ENCODE measurements at regions not wholly inside any gene's neighbourhood (a gene's known extent, or its start where the extent isn't known, plus 50 kb on each side); places are given as distances from the start of the nearest gene placed in this dataset.

DNA sequence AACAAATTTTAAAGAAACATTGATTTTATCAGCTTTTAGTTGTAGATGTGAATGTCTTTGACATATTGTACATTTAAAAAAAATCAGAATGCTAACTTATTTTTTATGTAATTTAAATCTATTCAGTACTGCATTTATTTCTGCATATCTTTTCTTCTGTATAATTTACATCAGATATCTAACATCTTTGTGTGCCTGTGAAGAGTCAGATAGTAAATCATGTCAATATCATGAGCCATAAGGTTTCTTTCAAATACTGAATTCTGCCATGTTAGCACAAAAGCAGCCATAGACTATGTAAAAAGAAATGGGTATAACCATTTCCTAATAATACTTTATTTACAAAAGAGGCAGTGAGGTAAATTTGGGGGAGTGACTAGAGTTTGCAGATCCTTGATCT is 1829.2 kb downstream of the NCAM2 start:
- Histone ChIP-seq H3K9me3 (peaks cover 0 to 3% (median 0%) of the 10 kb centered on the region in 4 donors), H3K27ac (no peak overlapping the region), H3K27me3 (no peaks in the 10 kb centered on the region), H3K36me3 (no peaks in the 10 kb centered on the region), H3K4me1 (no peaks in the 10 kb centered on the region), H3K4me3 (no peak overlapping the region)
- no peak for ATAC-seq
- intact Hi-C loops (cut with DNase I): no loop called here
- DNase-seq: no peak
- TF ChIP-seq, protein P1, sequence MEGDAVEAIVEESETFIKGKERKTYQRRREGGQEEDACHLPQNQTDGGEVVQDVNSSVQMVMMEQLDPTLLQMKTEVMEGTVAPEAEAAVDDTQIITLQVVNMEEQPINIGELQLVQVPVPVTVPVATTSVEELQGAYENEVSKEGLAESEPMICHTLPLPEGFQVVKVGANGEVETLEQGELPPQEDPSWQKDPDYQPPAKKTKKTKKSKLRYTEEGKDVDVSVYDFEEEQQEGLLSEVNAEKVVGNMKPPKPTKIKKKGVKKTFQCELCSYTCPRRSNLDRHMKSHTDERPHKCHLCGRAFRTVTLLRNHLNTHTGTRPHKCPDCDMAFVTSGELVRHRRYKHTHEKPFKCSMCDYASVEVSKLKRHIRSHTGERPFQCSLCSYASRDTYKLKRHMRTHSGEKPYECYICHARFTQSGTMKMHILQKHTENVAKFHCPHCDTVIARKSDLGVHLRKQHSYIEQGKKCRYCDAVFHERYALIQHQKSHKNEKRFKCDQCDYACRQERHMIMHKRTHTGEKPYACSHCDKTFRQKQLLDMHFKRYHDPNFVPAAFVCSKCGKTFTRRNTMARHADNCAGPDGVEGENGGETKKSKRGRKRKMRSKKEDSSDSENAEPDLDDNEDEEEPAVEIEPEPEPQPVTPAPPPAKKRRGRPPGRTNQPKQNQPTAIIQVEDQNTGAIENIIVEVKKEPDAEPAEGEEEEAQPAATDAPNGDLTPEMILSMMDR (IDR thresholded peaks at IDR 0.05): no peak
- TF ChIP-seq POLR2A (IDR thresholded peaks at IDR 0.05): no peak

DNA sequence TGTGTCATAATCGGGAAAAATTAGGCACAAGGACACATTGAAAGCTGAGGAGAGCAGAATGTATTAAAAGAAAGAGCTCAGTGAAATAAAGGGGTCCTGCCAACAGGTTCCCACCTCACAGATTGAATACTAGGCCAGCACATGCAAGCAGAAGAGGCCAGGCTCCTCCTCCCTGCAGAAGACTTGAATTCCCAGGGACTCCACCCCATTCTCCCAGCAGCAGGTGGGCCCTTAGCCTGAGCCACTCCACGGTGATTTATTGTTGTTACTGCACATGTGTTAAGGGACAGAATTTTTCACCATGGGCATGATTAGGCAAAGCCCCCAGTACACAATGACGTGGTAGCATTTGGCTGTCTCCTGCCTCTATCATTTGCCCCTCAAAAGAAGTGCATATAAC is 1844.7 kb downstream of the NCAM2 start:
- Histone ChIP-seq H3K36me3 (no peaks in the 10 kb centered on the region), H3K27me3 (no peaks in the 10 kb centered on the region), H3K9me3 (no peaks in the 10 kb centered on the region), H3K27ac (no peak overlapping the region), H3K4me3 (no peak overlapping the region), H3K4me1 (no peaks in the 10 kb centered on the region)
- TF ChIP-seq, protein P1 (IDR thresholded peaks at IDR 0.05): no peak
- TF ChIP-seq POLR2A (IDR thresholded peaks at IDR 0.05): no peak
- no peak for ATAC-seq
- WGBS (ENCODE audit: insufficient coverage, low coverage, low lambda C conversion rate, missing lambda C conversion rate): 26% methylated on average over 3 of the region's 3 CpGs
- no peak for DNase-seq
- intact Hi-C loops (cut with DNase I): no loop called here

DNA sequence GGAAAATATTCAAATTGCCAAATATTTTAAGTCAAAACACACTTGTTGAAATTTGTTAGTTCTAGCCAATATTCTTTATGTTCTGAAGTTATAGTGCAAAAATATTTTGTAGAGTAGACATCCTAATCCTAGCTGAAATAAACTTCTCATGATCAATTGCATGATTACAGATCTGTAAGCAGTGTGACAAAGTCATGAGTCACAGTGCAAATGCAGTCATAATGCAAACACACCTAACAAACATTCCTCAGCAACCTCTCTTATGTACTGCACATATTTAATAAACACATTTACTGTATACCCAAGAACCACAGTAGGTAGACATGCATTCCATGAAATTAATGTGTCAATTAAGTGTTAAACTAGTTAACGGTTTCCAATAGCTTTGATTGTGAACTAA is 1857.4 kb downstream of the NCAM2 start:
- Histone ChIP-seq H3K9me3 (no peaks in the 10 kb centered on the region), H3K27me3 (no peaks in the 10 kb centered on the region), H3K4me1 (no peaks in the 10 kb centered on the region), H3K36me3 (no peaks in the 10 kb centered on the region), H3K27ac (no peak overlapping the region), H3K4me3 (no peak overlapping the region)
- ATAC-seq (no peak), DNase-seq (no peak)
- 36% methylated on average over 1 of the region's 1 CpG for WGBS (ENCODE audit: insufficient coverage, low coverage, low lambda C conversion rate, missing lambda C conversion rate)
- intact Hi-C loops (cut with DNase I): no loop called here
- TF ChIP-seq, protein P1 (IDR thresholded peaks at IDR 0.05): no peak
- TF ChIP-seq POLR2A (IDR thresholded peaks at IDR 0.05): no peak

DNA sequence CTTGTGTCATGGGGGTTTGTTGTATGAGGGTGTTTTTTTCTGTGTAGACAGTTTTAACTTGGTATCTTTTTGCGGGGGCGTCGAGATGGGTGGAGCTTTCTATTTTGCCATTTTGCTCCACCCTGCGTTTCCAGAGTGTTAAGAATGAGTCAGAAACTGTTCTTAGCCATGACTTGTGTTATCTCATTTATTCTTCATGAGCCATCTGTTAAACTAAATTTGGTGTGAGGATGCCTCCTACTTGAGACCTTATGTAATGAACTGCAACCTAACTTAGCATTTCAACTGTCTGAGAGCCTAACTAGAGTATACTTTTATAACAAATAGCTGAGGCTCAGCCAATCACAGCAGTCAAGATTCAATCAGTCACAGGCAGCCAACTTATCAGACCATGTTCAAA is 1873.5 kb downstream of the NCAM2 start:
- TF ChIP-seq POLR2A (IDR thresholded peaks at IDR 0.05): no peak
- TF ChIP-seq, protein P1 (IDR thresholded peaks at IDR 0.05): no peak
- no peaks in the 10 kb centered on the region for H3K36me3 ChIP-seq
- no peaks in the 10 kb centered on the region for H3K4me1 ChIP-seq
- no peaks in the 10 kb centered on the region for H3K27me3 ChIP-seq
- WGBS (ENCODE audit: insufficient coverage, low coverage, low lambda C conversion rate, missing lambda C conversion rate): 68% methylated on average over 4 of the region's 4 CpGs
- no peaks in the 10 kb centered on the region for H3K9me3 ChIP-seq
- intact Hi-C loops (cut with DNase I): no loop called here
- H3K27ac ChIP-seq: no peak overlapping the region
- ATAC-seq (no peak), DNase-seq (no peak)
- no peak overlapping the region for H3K4me3 ChIP-seq

DNA sequence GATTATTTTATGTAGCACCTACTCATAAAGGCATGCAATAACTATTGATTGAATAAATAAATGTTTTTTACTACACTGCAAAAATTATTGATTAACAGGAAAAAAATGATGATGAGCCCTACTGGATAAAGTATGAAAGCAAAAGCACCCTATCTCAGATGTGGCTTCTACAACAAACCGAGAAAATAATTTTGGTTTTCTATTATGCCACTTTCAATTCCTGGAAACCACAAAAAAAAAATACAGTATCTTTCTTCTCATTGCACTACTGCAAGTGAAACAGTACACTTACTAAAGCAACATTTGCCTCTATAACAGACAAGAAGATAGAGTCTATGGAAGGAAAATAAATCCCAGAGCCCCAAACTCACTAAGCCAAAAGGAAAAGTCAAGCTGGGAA is 1882.4 kb downstream of the NCAM2 start:
- Histone ChIP-seq H3K4me3 (no peak overlapping the region), H3K4me1 (no peaks in the 10 kb centered on the region), H3K27ac (no peak overlapping the region), H3K27me3 (no peaks in the 10 kb centered on the region), H3K36me3 (no peaks in the 10 kb centered on the region), H3K9me3 (no peaks in the 10 kb centered on the region)
- intact Hi-C loops (cut with DNase I): no loop called here
- DNase-seq (no peak), ATAC-seq (no peak)
- WGBS (ENCODE audit: insufficient coverage, low coverage, low lambda C conversion rate, missing lambda C conversion rate): 48% methylated on average over 1 of the region's 1 CpG
- no peak for TF ChIP-seq POLR2A (IDR thresholded peaks at IDR 0.05)

Measured in right lobe of liver (tissue), 6 donors.